Body of pancreas (tissue), 4 donors: ENCODE measurements at regions not wholly inside any gene's neighbourhood (a gene's known extent, or its start where the extent isn't known, plus 50 kb on each side); places are given as distances from the start of the nearest gene placed in this dataset.

Experiments used
- ATAC-seq: fragments of 150-250 bp; one replicate; pipeline ENCODE4 v1.9.1; 2016
- DNase-seq, 4 donors: peaks; one replicate each; pipeline ENCODE4 v3.0.0-alpha.2; 2019
- H3K27ac ChIP-seq, 4 donors: fragments of 200-600 bp; sonication (generic); 1 replicate in 3 of 4; 2 replicates in 1 of 4; pipeline versions ENCODE4 v1.5.1 to v1.6.1; 2016 to 2019; ENCODE audit warnings: mild to moderate bottlenecking in 1 of 4, mixed read lengths in 1 of 4, moderate library complexity in 1 of 4
- H3K27me3 ChIP-seq, 2 donors: fragments of 200-600 bp; sonication (generic); one replicate each; pipeline ENCODE4 v1.6.0; 2016; ENCODE audit warnings: mild to moderate bottlenecking in 1 of 2
- H3K36me3 ChIP-seq, 2 donors: fragments of 200-600 bp; sonication (generic); replicated peaks in 1 of 2; 2 replicates each; pipeline ENCODE4 v1.5.1; 2016; ENCODE audit warnings: low read depth in 2 of 2; ENCODE audit not compliant: insufficient read depth in 1 of 2
- H3K4me1 ChIP-seq: fragments of 200-600 bp; sonication (generic); one replicate; pipeline ENCODE4 v1.6.0; 2016
- H3K4me3 ChIP-seq, 2 donors: fragments of 200-600 bp; sonication (generic); 1 replicate in 1 of 2; 2 replicates in 1 of 2; pipeline ENCODE4 v1.5.1; 2016 to 2019
- H3K9me3 ChIP-seq, 3 donors: fragments of 200-600 bp; sonication (generic); 1 replicate in 2 of 3; 2 replicates in 1 of 3; pipeline ENCODE4 v1.5.1; 2016
- CTCF ChIP-seq, 7 experiments: fragments of 450-650 bp in 4 of 7; fragments of 200-600 bp in 3 of 7; sonication (generic) in 3 of 7; IDR thresholded peaks; one replicate each; pipeline ENCODE4 v1.5.1; 2016 to 2019; ENCODE audit warnings: antibody characterized with exemption in 7 of 7
- POLR2A ChIP-seq, 3 donors: fragments of 450-650 bp; IDR thresholded peaks; one replicate each; pipeline ENCODE4 v1.6.1; 2016; ENCODE audit warnings: antibody characterized with exemption in 3 of 3, mild to moderate bottlenecking in 2 of 3
- WGBS, 2 donors: methylation state at CpG; one replicate each; pipeline ENCODE4 v1.1.5; 2017; 5-methylcytosine and 5-hydroxymethylcytosine counted together
- intact Hi-C: fragments of 100-400 bp; cut with DNase I; formaldehyde crosslinking; loops from one replicate; pipeline ENCODE4 v1.15.1; 2023

DNA sequence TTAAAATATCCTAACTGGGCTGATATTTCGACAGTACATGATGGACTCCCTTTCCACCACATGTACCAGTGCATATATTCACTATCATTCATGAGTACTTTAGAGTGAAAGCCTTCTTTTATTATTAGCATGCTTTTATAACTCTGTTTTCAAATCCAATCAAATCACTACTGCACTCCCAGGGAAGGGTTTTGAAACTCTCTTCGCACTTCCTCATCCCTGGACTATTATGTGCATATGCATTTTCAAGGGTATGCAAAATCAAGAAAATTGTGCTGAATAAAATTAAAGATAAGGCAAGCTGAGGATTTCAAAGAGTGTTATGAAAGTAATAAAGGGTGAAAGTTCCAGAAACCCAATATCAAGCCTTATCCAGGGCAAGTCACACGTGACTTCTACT lies 411.4 kb upstream of the PDZRN3 start:
- ATAC-seq (no peak), DNase-seq (no peak)
- intact Hi-C loops, result no loop called here
- no peaks in the 10 kb centered on the region for H3K4me1 ChIP-seq
- WGBS, 2 donors, result 85% methylated on average over 3 of the region's 3 CpGs
- H3K36me3 ChIP-seq, result no peaks in the 10 kb centered on the region
- H3K4me3 ChIP-seq, result no peak overlapping the region
- H3K27me3 ChIP-seq, result no peaks in the 10 kb centered on the region
- no peaks in the 10 kb centered on the region for H3K9me3 ChIP-seq
- TF ChIP-seq CTCF (IDR thresholded peaks at IDR 0.05), result no peak
- TF ChIP-seq POLR2A (IDR thresholded peaks at IDR 0.05), result no peak
- no peak overlapping the region for H3K27ac ChIP-seq

DNA sequence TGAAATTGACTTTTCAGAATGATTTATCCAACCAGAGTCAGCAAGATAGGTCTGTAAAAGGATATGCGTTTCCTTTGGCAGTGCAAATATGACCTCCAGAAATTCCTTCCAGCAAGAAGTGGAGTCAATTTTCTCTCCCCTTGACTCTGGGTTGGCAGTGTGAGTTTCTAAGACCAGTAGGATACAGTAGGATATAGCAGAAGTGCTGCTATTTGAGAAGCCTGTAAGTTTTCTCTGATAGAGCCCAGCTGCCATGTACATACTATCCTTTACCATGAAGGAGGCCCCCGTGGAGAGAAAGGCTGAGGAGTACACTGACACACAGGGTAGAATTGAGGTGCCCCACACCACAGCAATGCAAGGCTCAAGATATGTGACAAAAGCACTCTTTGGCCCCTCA lies 409.1 kb upstream of the PDZRN3 start:
- DNase-seq (no peak), ATAC-seq (no peak)
- Histone ChIP-seq H3K9me3 (no peaks in the 10 kb centered on the region), H3K27me3 (no peaks in the 10 kb centered on the region), H3K4me3 (no peak overlapping the region), H3K27ac (no peak overlapping the region), H3K36me3 (no peaks in the 10 kb centered on the region), H3K4me1 (no peaks in the 10 kb centered on the region)
- intact Hi-C loops, result no loop called here
- TF ChIP-seq POLR2A (IDR thresholded peaks at IDR 0.05) (no peak), CTCF (IDR thresholded peaks at IDR 0.05) (no peak)
- WGBS, 2 donors, result 49 to 58% methylated on average over 2 of the region's 2 CpGs

- intact Hi-C loops, result no loop called here
- H3K36me3 ChIP-seq, result no peaks in the 10 kb centered on the region
- WGBS, 2 donors, result 26 to 55% methylated on average over 2 of the region's 2 CpGs
- ATAC-seq, result no peak
- no peaks in the 10 kb centered on the region for H3K9me3 ChIP-seq
- no peak for DNase-seq
- TF ChIP-seq CTCF (IDR thresholded peaks at IDR 0.05) (no peak), POLR2A (IDR thresholded peaks at IDR 0.05) (no peak)
- H3K27ac ChIP-seq, result no peak overlapping the region
- no peak overlapping the region for H3K4me3 ChIP-seq
- no peaks in the 10 kb centered on the region for H3K27me3 ChIP-seq
- no peaks in the 10 kb centered on the region for H3K4me1 ChIP-seq
Observed at GRCh38 chr3:74033381-74033780, 408.6 kb upstream of the PDZRN3 start.

DNA sequence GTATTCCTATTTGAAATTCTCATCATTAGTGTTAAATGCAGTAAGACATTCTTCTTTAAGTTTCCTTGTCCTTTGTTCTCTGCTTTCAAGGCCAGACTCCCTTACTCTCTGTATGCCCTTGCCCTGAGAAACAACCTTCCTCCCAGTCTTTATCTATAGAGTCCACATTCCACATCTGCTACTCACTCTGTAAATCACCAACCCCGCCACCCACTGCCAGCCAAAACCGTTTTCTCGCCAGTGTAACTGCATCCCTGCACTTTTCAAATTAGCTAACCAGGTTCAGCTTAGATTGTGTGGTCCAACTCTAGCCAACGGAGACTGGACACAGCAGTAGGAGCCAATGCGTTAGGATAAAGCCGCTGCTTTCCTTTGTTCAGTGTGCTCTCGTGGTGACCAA lies 402.4 kb upstream of the PDZRN3 start:
- TF ChIP-seq CTCF (IDR thresholded peaks at IDR 0.05) (no peak), POLR2A (IDR thresholded peaks at IDR 0.05) (no peak)
- WGBS, 2 donors, result 56 to 61% methylated on average over 7 of the region's 7 CpGs
- intact Hi-C loops, result no loop called here
- H3K36me3 ChIP-seq, result no peaks in the 10 kb centered on the region
- ATAC-seq (no peak), DNase-seq (no peak)
- no peaks in the 10 kb centered on the region for H3K9me3 ChIP-seq
- no peaks in the 10 kb centered on the region for H3K4me1 ChIP-seq
- no peak overlapping the region for H3K27ac ChIP-seq
- no peak overlapping the region for H3K4me3 ChIP-seq
- H3K27me3 ChIP-seq, result no peaks in the 10 kb centered on the region

DNA sequence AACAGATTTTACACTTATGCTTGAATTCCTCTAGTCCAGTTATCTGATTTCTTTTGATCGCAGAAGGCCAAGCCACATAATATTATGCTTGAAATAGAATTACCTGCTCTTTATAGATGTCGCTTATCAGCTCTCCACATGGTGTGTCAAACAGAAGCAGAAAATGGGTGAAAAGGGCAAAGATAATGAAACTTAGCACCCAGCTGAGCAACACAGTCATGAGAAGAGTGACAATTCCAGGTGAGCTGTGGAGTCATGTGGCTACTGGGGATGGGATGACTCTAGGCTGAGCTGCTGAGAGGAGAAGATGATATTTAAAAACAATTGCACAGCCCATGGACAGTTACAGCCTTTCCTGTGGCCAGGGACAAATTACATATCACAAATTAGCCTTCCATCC lies 398.7 kb upstream of the PDZRN3 start:
- intact Hi-C loops, result no loop called here
- H3K4me3 ChIP-seq, result no peak overlapping the region
- TF ChIP-seq CTCF (IDR thresholded peaks at IDR 0.05) (no peak), POLR2A (IDR thresholded peaks at IDR 0.05) (no peak)
- H3K36me3 ChIP-seq, result no peaks in the 10 kb centered on the region
- no peaks in the 10 kb centered on the region for H3K9me3 ChIP-seq
- DNase-seq (no peak), ATAC-seq (no peak)
- no peaks in the 10 kb centered on the region for H3K4me1 ChIP-seq
- no peak overlapping the region for H3K27ac ChIP-seq
- 68 to 77% methylated on average over 2 of the region's 2 CpGs for WGBS, 2 donors
- H3K27me3 ChIP-seq, result no peaks in the 10 kb centered on the region
